ENCODE measurements at regions not wholly inside any gene's neighbourhood (a gene's known extent, or its start where the extent isn't known, plus 50 kb on each side); places are given as distances from the start of the nearest gene placed in this dataset.

GRCh38 chr20:40335901-40336351 is 353.1 kb downstream of the MAFB start:
- no peak for DNase-seq
- Mint-ChIP-seq H3K4me1 (ENCODE audit: low read depth in 2 of 2) (no peaks in the 10 kb centered on the region), H3K9me3 (no peaks in the 10 kb centered on the region), H3K36me3 (ENCODE audit: insufficient read depth) (no peaks in the 10 kb centered on the region), H3K27me3 (peaks cover 22 to 55% of the 10 kb centered on the region in 2 donors), H3K4me3 (no peak overlapping the region), H3K27ac (no peak overlapping the region)
- ATAC-seq (replicated peaks): no peak

- DNase-seq (no peak), ATAC-seq (replicated peaks) (no peak)
- Mint-ChIP-seq H3K27ac (no peak overlapping the region), H3K36me3 (ENCODE audit: insufficient read depth) (no peaks in the 10 kb centered on the region), H3K9me3 (no peaks in the 10 kb centered on the region), H3K4me3 (no peak overlapping the region), H3K4me1 (ENCODE audit: low read depth in 2 of 2) (no peaks in the 10 kb centered on the region), H3K27me3 (peaks cover 22 to 55% of the 10 kb centered on the region in 2 donors)
Measured at GRCh38 chr20:40335437-40335836, 353.6 kb downstream of the MAFB start.

GRCh38 chr20:40333591-40333990 is 355.4 kb downstream of the MAFB start:
- Mint-ChIP-seq H3K36me3 (ENCODE audit: insufficient read depth) (no peaks in the 10 kb centered on the region), H3K4me3 (no peak overlapping the region), H3K27me3 (peaks cover 22 to 44% of the 10 kb centered on the region in 2 donors), H3K4me1 (ENCODE audit: low read depth in 2 of 2) (no peaks in the 10 kb centered on the region), H3K9me3 (no peaks in the 10 kb centered on the region), H3K27ac (no peak overlapping the region)
- no peak for DNase-seq
- ATAC-seq (replicated peaks): no peak

- no peak for DNase-seq
- Mint-ChIP-seq H3K27ac (no peak overlapping the region), H3K4me3 (no peak overlapping the region), H3K36me3 (ENCODE audit: insufficient read depth) (peaks cover 3% of the 10 kb centered on the region), H3K4me1 (ENCODE audit: low read depth in 2 of 2) (no peaks in the 10 kb centered on the region), H3K9me3 (peaks cover 0 to 1% of the 10 kb centered on the region in 2 donors), H3K27me3 (peaks cover 14 to 28% of the 10 kb centered on the region in 2 donors)
- ATAC-seq (replicated peaks): no peak
Measured at GRCh38 chr20:40331807-40332560, 357.1 kb downstream of the MAFB start.

- Mint-ChIP-seq H3K9me3 (peaks cover 0 to 2% of the 10 kb centered on the region in 2 donors), H3K27ac (no peak overlapping the region), H3K4me3 (no peak overlapping the region), H3K27me3 (peaks cover 14 to 28% of the 10 kb centered on the region in 2 donors), H3K4me1 (ENCODE audit: low read depth in 2 of 2) (no peaks in the 10 kb centered on the region), H3K36me3 (ENCODE audit: insufficient read depth) (peaks cover 3% of the 10 kb centered on the region)
- no peak for ATAC-seq (replicated peaks)
- DNase-seq: no peak
Measured at GRCh38 chr20:40331249-40331648, 357.8 kb downstream of the MAFB start.

- Mint-ChIP-seq H3K36me3 (ENCODE audit: insufficient read depth) (peaks cover 3% of the 10 kb centered on the region), H3K27ac (no peak overlapping the region), H3K4me1 (ENCODE audit: low read depth in 2 of 2) (no peaks in the 10 kb centered on the region), H3K4me3 (no peak overlapping the region), H3K27me3 (peaks cover 14 to 20% of the 10 kb centered on the region in 2 donors), H3K9me3 (peaks cover 0 to 2% of the 10 kb centered on the region in 2 donors)
- ATAC-seq (replicated peaks) (no peak), DNase-seq (no peak)
Measured at GRCh38 chr20:40329321-40329720, 359.7 kb downstream of the MAFB start.

GRCh38 chr20:40326784-40327183 is 362.3 kb downstream of the MAFB start:
- ATAC-seq (replicated peaks) (no peak), DNase-seq (no peak)
- H3K4me1 Mint-ChIP-seq (ENCODE audit: low read depth in 2 of 2): no peaks in the 10 kb centered on the region
- H3K9me3 Mint-ChIP-seq: peaks cover 0 to 4% of the 10 kb centered on the region in 2 donors
- no peak overlapping the region for H3K27ac Mint-ChIP-seq
- H3K36me3 Mint-ChIP-seq (ENCODE audit: insufficient read depth): peaks cover 3% of the 10 kb centered on the region
- peaks cover 0 to under 1% of the 10 kb centered on the region in 2 donors for H3K27me3 Mint-ChIP-seq
- H3K4me3 Mint-ChIP-seq: no peak overlapping the region

- no peak for ATAC-seq (replicated peaks)
- DNase-seq: no peak
- H3K4me1 Mint-ChIP-seq (ENCODE audit: low read depth in 2 of 2): no peaks in the 10 kb centered on the region
- H3K27ac Mint-ChIP-seq: no peak overlapping the region
- peaks cover 3% of the 10 kb centered on the region for H3K36me3 Mint-ChIP-seq (ENCODE audit: insufficient read depth)
- no peaks in the 10 kb centered on the region for H3K27me3 Mint-ChIP-seq
- H3K9me3 Mint-ChIP-seq: peaks cover 0 to 4% of the 10 kb centered on the region in 2 donors
- no peak overlapping the region for H3K4me3 Mint-ChIP-seq
Measured at GRCh38 chr20:40325006-40325568, 363.9 kb downstream of the MAFB start.

GRCh38 chr20:40323361-40323794 is 365.7 kb downstream of the MAFB start:
- peaks cover 0 to 4% of the 10 kb centered on the region in 2 donors for H3K9me3 Mint-ChIP-seq
- ATAC-seq (replicated peaks) (no peak), DNase-seq (no peak)
- no peaks in the 10 kb centered on the region for H3K27me3 Mint-ChIP-seq
- no peaks in the 10 kb centered on the region for H3K4me1 Mint-ChIP-seq (ENCODE audit: low read depth in 2 of 2)
- peaks cover 3% of the 10 kb centered on the region for H3K36me3 Mint-ChIP-seq (ENCODE audit: insufficient read depth)
- no peak overlapping the region for H3K27ac Mint-ChIP-seq
- H3K4me3 Mint-ChIP-seq: no peak overlapping the region

- no peaks in the 10 kb centered on the region for H3K27me3 Mint-ChIP-seq
Measured at GRCh38 chr20:40322941-40323340, 366.1 kb downstream of the MAFB start.

GRCh38 chr20:40320517-40321011 is 368.5 kb downstream of the MAFB start:
- no peaks in the 10 kb centered on the region for H3K4me1 Mint-ChIP-seq (ENCODE audit: low read depth in 2 of 2)
- H3K27me3 Mint-ChIP-seq: no peaks in the 10 kb centered on the region
- no peak for ATAC-seq (replicated peaks)
- no peak for DNase-seq
- H3K27ac Mint-ChIP-seq: no peak overlapping the region
- no peaks in the 10 kb centered on the region for H3K36me3 Mint-ChIP-seq (ENCODE audit: insufficient read depth)
- peaks cover 0 to 2% of the 10 kb centered on the region in 2 donors for H3K9me3 Mint-ChIP-seq
- no peak overlapping the region for H3K4me3 Mint-ChIP-seq

More at GRCh38 chr20:40322941-40323340, 366.1 kb downstream of the MAFB start:
- Mint-ChIP-seq H3K4me3 (no peak overlapping the region), H3K36me3 (ENCODE audit: insufficient read depth) (peaks cover 3% of the 10 kb centered on the region), H3K27ac (no peak overlapping the region), H3K4me1 (ENCODE audit: low read depth in 2 of 2) (no peaks in the 10 kb centered on the region), H3K9me3 (peaks cover 0 to 4% of the 10 kb centered on the region in 2 donors)
- ATAC-seq (replicated peaks): no peak
- DNase-seq: no peak

GRCh38 chr20:40319741-40320516 is 369.1 kb downstream of the MAFB start:
- Mint-ChIP-seq H3K36me3 (ENCODE audit: insufficient read depth) (no peaks in the 10 kb centered on the region), H3K27me3 (no peaks in the 10 kb centered on the region), H3K9me3 (peaks cover 0 to 2% of the 10 kb centered on the region in 2 donors), H3K27ac (no peak overlapping the region), H3K4me1 (ENCODE audit: low read depth in 2 of 2) (no peaks in the 10 kb centered on the region), H3K4me3 (no peak overlapping the region)
- DNase-seq (no peak), ATAC-seq (replicated peaks) (no peak)

- H3K4me3 Mint-ChIP-seq: no peak overlapping the region
- H3K36me3 Mint-ChIP-seq (ENCODE audit: insufficient read depth): no peaks in the 10 kb centered on the region
- no peak for DNase-seq
- H3K27me3 Mint-ChIP-seq: no peaks in the 10 kb centered on the region
- peaks cover 0 to 2% of the 10 kb centered on the region in 2 donors for H3K9me3 Mint-ChIP-seq
- no peak for ATAC-seq (replicated peaks)
- no peak overlapping the region for H3K27ac Mint-ChIP-seq
- no peaks in the 10 kb centered on the region for H3K4me1 Mint-ChIP-seq (ENCODE audit: low read depth in 2 of 2)
Measured at GRCh38 chr20:40319056-40319455, 370.0 kb downstream of the MAFB start.
